Fibroblast of mammary gland (primary cell): ENCODE measurements at regions not wholly inside any gene's neighbourhood (a gene's known extent, or its start where the extent isn't known, plus 50 kb on each side); places are given as distances from the start of the nearest gene placed in this dataset.

Source experiments
- DNase-seq: peaks from one replicate; pipeline ENCODE4 v3.0.0-alpha.2; 2010; ENCODE audit warnings: low read depth
- H3K4me3 ChIP-seq: 2 replicates; pipeline ENCODE4 v1.5.1; 2011; ENCODE audit warnings: low read depth, mild to moderate bottlenecking, low read length, moderate library complexity; ENCODE audit not compliant: control insufficient read depth
- TF ChIP-seq, protein P1 (sequence below): conservative IDR thresholded peaks from 2 replicates; pipeline ENCODE4 v1.5.1; 2011; ENCODE audit warnings: low read depth, low read length, inconsistent platforms; ENCODE audit not compliant: control insufficient read depth, insufficient read depth

- DNase-seq = no peak
- TF ChIP-seq, protein P1, sequence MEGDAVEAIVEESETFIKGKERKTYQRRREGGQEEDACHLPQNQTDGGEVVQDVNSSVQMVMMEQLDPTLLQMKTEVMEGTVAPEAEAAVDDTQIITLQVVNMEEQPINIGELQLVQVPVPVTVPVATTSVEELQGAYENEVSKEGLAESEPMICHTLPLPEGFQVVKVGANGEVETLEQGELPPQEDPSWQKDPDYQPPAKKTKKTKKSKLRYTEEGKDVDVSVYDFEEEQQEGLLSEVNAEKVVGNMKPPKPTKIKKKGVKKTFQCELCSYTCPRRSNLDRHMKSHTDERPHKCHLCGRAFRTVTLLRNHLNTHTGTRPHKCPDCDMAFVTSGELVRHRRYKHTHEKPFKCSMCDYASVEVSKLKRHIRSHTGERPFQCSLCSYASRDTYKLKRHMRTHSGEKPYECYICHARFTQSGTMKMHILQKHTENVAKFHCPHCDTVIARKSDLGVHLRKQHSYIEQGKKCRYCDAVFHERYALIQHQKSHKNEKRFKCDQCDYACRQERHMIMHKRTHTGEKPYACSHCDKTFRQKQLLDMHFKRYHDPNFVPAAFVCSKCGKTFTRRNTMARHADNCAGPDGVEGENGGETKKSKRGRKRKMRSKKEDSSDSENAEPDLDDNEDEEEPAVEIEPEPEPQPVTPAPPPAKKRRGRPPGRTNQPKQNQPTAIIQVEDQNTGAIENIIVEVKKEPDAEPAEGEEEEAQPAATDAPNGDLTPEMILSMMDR = no peak
- no peak overlapping the region for H3K4me3 ChIP-seq
Observed at GRCh38 chr3:63097396-63097795, 180.7 kb upstream of the SYNPR start.

GRCh38 chr3:63116922-63117321, 161.2 kb upstream of the SYNPR start:
- peak; percentile 5 for DNase-seq
- H3K4me3 ChIP-seq = no peak overlapping the region
- TF ChIP-seq, protein P1 = no peak

DNA sequence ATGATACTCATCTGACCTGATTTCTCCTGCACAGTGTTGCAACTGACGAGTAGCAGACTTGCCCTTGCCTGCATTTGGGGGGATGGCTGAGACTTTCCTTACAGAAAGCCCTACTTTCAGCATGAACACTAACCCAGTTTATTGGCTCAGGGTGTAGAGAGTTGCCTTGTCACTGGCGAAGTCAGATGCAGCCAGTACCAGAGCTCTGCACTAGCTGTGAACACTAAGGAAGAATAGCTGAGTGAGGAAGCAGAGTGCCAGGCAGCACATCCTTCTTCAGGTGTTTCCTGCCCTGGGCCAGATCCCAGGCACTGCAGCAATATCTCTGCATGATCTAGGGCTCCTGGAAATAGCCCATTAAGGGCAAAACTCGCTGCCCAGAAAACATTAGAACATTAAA, 154.0 kb upstream of the SYNPR start:
- no peak overlapping the region for H3K4me3 ChIP-seq
- DNase-seq = no peak
- TF ChIP-seq, protein P1 = no peak

GRCh38 chr3:63126530-63126929, 151.6 kb upstream of the SYNPR start:
- TF ChIP-seq, protein P1 = no peak
- H3K4me3 ChIP-seq = no peak overlapping the region
- no peak for DNase-seq

DNA sequence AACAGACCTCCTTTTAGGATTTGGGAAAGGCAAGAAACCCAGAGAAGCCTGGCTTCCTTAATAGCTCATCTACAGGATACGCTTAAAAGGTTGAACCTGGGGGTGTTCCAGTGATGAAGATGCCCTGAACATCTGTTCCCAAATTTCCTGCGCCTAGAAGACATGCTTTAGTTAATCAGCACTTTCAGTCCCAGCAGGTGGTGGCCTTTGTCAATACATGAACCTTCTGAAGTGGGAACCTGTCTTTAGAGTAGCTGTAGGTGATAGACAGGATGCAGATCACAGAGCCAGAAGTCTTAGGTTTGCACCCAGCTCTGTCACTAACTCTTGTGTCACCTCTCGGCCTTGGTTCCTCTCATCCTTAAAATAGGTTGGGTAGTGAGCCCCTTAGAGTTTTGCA, 149.7 kb upstream of the SYNPR start:
- TF ChIP-seq, protein P1 = no peak

GRCh38 chr3:63130625-63131024, 147.5 kb upstream of the SYNPR start:
- TF ChIP-seq, protein P1 = no peak
- H3K4me3 ChIP-seq = no peak overlapping the region
- DNase-seq = no peak

More for the DNA sequence above, 149.7 kb upstream of the SYNPR start:
- DNase-seq = no peak
- H3K4me3 ChIP-seq = no peak overlapping the region

DNA sequence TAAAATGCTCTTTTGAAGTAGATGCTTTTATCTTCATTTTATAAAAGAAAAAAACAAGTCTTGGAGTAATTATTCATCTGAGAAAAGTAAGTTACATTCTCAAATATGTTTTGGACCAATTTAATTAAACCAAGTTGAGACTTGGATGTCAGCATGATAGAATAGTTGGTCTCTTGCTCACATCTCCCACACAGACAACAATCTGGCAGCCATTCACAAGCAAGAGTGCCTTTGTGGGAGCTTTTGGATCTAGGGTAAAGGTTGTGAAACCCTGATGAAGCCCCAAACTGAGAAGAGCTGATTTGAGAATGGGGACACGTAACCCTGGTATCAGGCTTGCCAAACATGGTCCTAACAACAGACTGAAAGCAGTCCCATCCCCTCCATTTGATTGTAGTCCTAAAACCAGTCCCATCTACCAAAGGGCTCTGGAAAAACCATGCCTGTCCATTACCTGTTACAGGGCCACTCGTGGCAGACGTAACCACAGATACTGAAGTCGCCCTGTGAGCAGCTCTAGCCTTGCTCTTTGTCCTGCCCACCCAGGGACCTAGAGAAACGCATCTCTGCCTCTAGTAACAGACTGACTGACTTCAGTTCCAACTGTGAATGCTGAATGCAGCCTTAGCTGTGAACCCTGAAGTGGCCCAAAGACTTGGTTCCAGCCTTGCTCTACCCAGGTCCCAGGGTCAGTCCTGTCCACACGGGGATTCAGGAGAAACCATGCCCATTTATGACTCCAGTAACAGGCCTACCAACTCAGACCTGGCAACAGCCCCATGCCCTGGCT, 145.5 kb upstream of the SYNPR start:
- DNase-seq = no peak
- H3K4me3 ChIP-seq = no peak overlapping the region
- TF ChIP-seq, protein P1 = no peak
